ENCODE measurements at regions not wholly inside any gene's neighbourhood (a gene's known extent, or its start where the extent isn't known, plus 50 kb on each side); places are given as distances from the start of the nearest gene placed in this dataset.

DNA sequence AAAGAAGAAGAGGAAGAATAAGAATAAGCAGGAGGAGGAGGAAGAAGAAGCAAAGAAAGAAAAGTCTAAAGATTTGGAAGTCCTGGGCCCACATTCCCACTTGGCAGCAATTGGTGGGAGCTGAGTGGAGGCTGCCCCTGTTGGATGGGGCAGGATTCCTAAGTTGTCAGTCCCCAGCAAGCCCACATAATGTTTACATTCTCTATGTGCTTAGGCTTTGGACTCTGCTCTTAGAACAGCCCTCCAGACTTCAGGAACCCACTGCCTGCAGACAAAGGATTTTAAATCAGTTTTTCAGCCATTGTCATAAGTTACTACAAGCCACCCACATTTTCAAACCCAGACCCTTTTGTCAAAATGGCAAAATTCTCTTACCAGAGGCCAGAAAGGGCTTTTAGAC lies 92.0 kb downstream of the OTX2 start:
- TF ChIP-seq, protein P1, sequence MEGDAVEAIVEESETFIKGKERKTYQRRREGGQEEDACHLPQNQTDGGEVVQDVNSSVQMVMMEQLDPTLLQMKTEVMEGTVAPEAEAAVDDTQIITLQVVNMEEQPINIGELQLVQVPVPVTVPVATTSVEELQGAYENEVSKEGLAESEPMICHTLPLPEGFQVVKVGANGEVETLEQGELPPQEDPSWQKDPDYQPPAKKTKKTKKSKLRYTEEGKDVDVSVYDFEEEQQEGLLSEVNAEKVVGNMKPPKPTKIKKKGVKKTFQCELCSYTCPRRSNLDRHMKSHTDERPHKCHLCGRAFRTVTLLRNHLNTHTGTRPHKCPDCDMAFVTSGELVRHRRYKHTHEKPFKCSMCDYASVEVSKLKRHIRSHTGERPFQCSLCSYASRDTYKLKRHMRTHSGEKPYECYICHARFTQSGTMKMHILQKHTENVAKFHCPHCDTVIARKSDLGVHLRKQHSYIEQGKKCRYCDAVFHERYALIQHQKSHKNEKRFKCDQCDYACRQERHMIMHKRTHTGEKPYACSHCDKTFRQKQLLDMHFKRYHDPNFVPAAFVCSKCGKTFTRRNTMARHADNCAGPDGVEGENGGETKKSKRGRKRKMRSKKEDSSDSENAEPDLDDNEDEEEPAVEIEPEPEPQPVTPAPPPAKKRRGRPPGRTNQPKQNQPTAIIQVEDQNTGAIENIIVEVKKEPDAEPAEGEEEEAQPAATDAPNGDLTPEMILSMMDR (conservative IDR thresholded peaks at IDR 0.05; ENCODE audit: low read depth, low read length): no peak
- no peak for TF ChIP-seq EZH2 (IDR thresholded peaks at IDR 0.05; ENCODE audit: low read length, unreplicated experiment)

Measured in PC-3 (cell line).